Body of pancreas (tissue), 4 donors: ENCODE measurements at regions not wholly inside any gene's neighbourhood (a gene's known extent, or its start where the extent isn't known, plus 50 kb on each side); places are given as distances from the start of the nearest gene placed in this dataset.

ENCODE experiments used
- ATAC-seq: fragments of 150-250 bp; one replicate; pipeline ENCODE4 v1.9.1; 2016
- DNase-seq, 4 donors: peaks; one replicate each; pipeline ENCODE4 v3.0.0-alpha.2; 2019
- H3K27ac ChIP-seq, 4 donors: fragments of 200-600 bp; sonication (generic); 1 replicate in 3 of 4; 2 replicates in 1 of 4; pipeline versions ENCODE4 v1.5.1 to v1.6.1; 2016 to 2019; ENCODE audit warnings: mild to moderate bottlenecking in 1 of 4, mixed read lengths in 1 of 4, moderate library complexity in 1 of 4
- H3K27me3 ChIP-seq, 2 donors: fragments of 200-600 bp; sonication (generic); one replicate each; pipeline ENCODE4 v1.6.0; 2016; ENCODE audit warnings: mild to moderate bottlenecking in 1 of 2
- H3K36me3 ChIP-seq, 2 donors: fragments of 200-600 bp; sonication (generic); replicated peaks in 1 of 2; 2 replicates each; pipeline ENCODE4 v1.5.1; 2016; ENCODE audit warnings: low read depth in 2 of 2; ENCODE audit not compliant: insufficient read depth in 1 of 2
- H3K4me1 ChIP-seq: fragments of 200-600 bp; sonication (generic); one replicate; pipeline ENCODE4 v1.6.0; 2016
- H3K4me3 ChIP-seq, 2 donors: fragments of 200-600 bp; sonication (generic); 1 replicate in 1 of 2; 2 replicates in 1 of 2; pipeline ENCODE4 v1.5.1; 2016 to 2019
- H3K9me3 ChIP-seq, 3 donors: fragments of 200-600 bp; sonication (generic); 1 replicate in 2 of 3; 2 replicates in 1 of 3; pipeline ENCODE4 v1.5.1; 2016
- CTCF ChIP-seq, 7 experiments: fragments of 450-650 bp in 4 of 7; fragments of 200-600 bp in 3 of 7; sonication (generic) in 3 of 7; IDR thresholded peaks; one replicate each; pipeline ENCODE4 v1.5.1; 2016 to 2019; ENCODE audit warnings: antibody characterized with exemption in 7 of 7
- POLR2A ChIP-seq, 3 donors: fragments of 450-650 bp; IDR thresholded peaks; one replicate each; pipeline ENCODE4 v1.6.1; 2016; ENCODE audit warnings: antibody characterized with exemption in 3 of 3, mild to moderate bottlenecking in 2 of 3
- WGBS, 2 donors: methylation state at CpG; one replicate each; pipeline ENCODE4 v1.1.5; 2017; 5-methylcytosine and 5-hydroxymethylcytosine counted together
- intact Hi-C: fragments of 100-400 bp; cut with DNase I; formaldehyde crosslinking; loops from one replicate; pipeline ENCODE4 v1.15.1; 2023

GRCh38 chr20:51204051-51204715 lies 181.3 kb upstream of the KCNG1 start:
- no peak for ATAC-seq
- no peaks in the 10 kb centered on the region for H3K4me1 ChIP-seq
- WGBS, 2 donors = 46 to 64% methylated on average over 3 of the region's 3 CpGs

GRCh38 chr20:51202304-51202703 lies 179.4 kb upstream of the KCNG1 start:
- Histone ChIP-seq H3K27ac (no peak overlapping the region), H3K27me3 (no peaks in the 10 kb centered on the region), H3K9me3 (no peaks in the 10 kb centered on the region), H3K4me3 (no peak overlapping the region), H3K36me3 (no peaks in the 10 kb centered on the region), H3K4me1 (no peaks in the 10 kb centered on the region)
- no peak for DNase-seq
- no peak for TF ChIP-seq POLR2A (IDR thresholded peaks at IDR 0.05)
- TF ChIP-seq CTCF (IDR thresholded peaks at IDR 0.05) = no peak
- ATAC-seq = no peak
- WGBS, 2 donors = 63 to 71% methylated on average over 10 of the region's 10 CpGs
- intact Hi-C loops = no loop called here

More at GRCh38 chr20:51204051-51204715, 181.3 kb upstream of the KCNG1 start:
- intact Hi-C loops = no loop called here
- H3K9me3 ChIP-seq = no peaks in the 10 kb centered on the region
- no peak overlapping the region for H3K27ac ChIP-seq
- H3K27me3 ChIP-seq = no peaks in the 10 kb centered on the region
- TF ChIP-seq POLR2A (IDR thresholded peaks at IDR 0.05) (no peak), CTCF (IDR thresholded peaks at IDR 0.05) (no peak)
- H3K4me3 ChIP-seq = no peak overlapping the region
- H3K36me3 ChIP-seq = no peaks in the 10 kb centered on the region
- no peak for DNase-seq

- intact Hi-C loops = no loop called here
- no peak for TF ChIP-seq CTCF (IDR thresholded peaks at IDR 0.05)
- no peak for TF ChIP-seq POLR2A (IDR thresholded peaks at IDR 0.05)
- H3K27ac ChIP-seq = no peak overlapping the region
- DNase-seq (no peak), ATAC-seq (no peak)
- H3K9me3 ChIP-seq = no peaks in the 10 kb centered on the region
- H3K4me3 ChIP-seq = no peak overlapping the region
- WGBS, 2 donors = 66 to 93% methylated on average over 4 to 6 of the region's 6 CpGs
- H3K27me3 ChIP-seq = no peaks in the 10 kb centered on the region
- no peaks in the 10 kb centered on the region for H3K36me3 ChIP-seq
- H3K4me1 ChIP-seq = no peaks in the 10 kb centered on the region
Observed at GRCh38 chr20:51199920-51200319, 177.0 kb upstream of the KCNG1 start.

- DNase-seq = no peak
- TF ChIP-seq CTCF (IDR thresholded peaks at IDR 0.05) = no peak
- TF ChIP-seq POLR2A (IDR thresholded peaks at IDR 0.05) = no peak
- intact Hi-C loops = no loop called here
- Histone ChIP-seq H3K27ac (no peak overlapping the region), H3K4me3 (no peak overlapping the region), H3K27me3 (no peaks in the 10 kb centered on the region), H3K36me3 (no peaks in the 10 kb centered on the region), H3K9me3 (no peaks in the 10 kb centered on the region), H3K4me1 (no peaks in the 10 kb centered on the region)
- no peak for ATAC-seq
- WGBS, 2 donors = 46 to 57% methylated on average over 6 of the region's 6 CpGs
Observed at GRCh38 chr20:51198876-51199523, 176.1 kb upstream of the KCNG1 start.

GRCh38 chr20:51198238-51198637 lies 175.3 kb upstream of the KCNG1 start:
- DNase-seq (no peak), ATAC-seq (no peak)
- Histone ChIP-seq H3K4me3 (no peak overlapping the region), H3K4me1 (no peaks in the 10 kb centered on the region), H3K27ac (no peak overlapping the region), H3K36me3 (no peaks in the 10 kb centered on the region), H3K9me3 (no peaks in the 10 kb centered on the region), H3K27me3 (no peaks in the 10 kb centered on the region)
- TF ChIP-seq POLR2A (IDR thresholded peaks at IDR 0.05) (no peak), CTCF (IDR thresholded peaks at IDR 0.05) (no peak)
- 83 to 90% methylated on average over 5 of the region's 5 CpGs for WGBS, 2 donors
- intact Hi-C loops = no loop called here
